GM12874 (cell line): ENCODE measurements at regions not wholly inside any gene's neighbourhood (a gene's known extent, or its start where the extent isn't known, plus 50 kb on each side); places are given as distances from the start of the nearest gene placed in this dataset.

ENCODE experiments used
- CTCF ChIP-seq: IDR thresholded peaks from 2 replicates; pipeline ENCODE4 v1.5.1; 2011; ENCODE audit warnings: low read depth, mild to moderate bottlenecking, control low read depth, low read length, moderate library complexity; ENCODE audit not compliant: insufficient read depth

- no peak for TF ChIP-seq CTCF
These were observed 208.1 kb upstream of the NR2F2 start for GRCh38 chr15:96122077-96123027.

GRCh38 chr15:96123028-96123400, 207.5 kb upstream of the NR2F2 start:
- TF ChIP-seq CTCF, result no peak

DNA sequence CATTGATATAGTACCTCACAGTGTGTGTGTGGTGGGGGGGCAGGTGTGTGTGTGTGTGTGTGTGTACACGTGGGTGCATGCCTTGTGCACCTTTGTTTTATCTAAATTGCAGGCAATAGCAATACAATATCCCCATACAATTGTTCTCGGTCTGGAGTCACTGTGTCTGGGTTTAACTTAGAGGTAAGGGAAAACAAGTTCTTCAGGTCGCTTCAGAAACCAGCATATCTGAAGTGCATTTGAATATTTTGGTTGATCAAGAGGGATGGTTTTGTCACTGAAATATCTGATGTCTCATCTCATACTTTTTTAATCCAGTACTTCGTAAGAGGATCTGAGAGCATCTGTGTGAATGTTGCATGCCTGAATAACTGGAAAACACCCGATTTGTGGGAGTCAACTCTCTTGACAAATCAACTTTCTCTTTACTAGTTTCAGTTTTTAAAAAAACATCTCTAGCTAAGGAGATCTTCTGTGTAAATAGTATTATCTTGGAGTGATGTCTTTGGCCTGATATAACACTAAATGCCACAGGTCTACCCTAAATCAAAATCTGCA, 206.8 kb upstream of the NR2F2 start:
- TF ChIP-seq CTCF, result no peak

DNA sequence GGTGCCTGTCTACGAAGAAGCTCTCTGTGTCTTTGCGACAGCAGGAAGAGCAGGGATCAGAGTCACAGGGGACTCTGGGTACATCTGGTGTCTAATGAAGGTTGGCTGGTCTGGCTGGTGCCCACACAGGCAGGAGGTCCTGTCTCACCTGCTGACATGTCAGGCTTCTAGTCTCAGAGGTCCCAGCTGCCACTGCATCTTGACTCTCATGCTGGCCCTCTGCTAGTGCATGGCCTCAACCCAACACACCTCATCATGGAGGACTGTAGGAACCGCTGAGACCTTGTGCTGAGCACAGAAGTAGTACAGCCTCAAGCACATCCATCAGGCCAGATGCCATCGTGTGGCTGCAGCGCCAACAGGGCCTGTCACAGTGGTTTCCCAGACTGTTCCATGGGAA, 206.1 kb upstream of the NR2F2 start:
- TF ChIP-seq CTCF, result no peak

GRCh38 chr15:96125721-96126415, 204.6 kb upstream of the NR2F2 start:
- no peak for TF ChIP-seq CTCF

GRCh38 chr15:96126859-96127258, 203.6 kb upstream of the NR2F2 start:
- TF ChIP-seq CTCF, result no peak

- no peak for TF ChIP-seq CTCF
These were observed 199.8 kb upstream of the NR2F2 start for GRCh38 chr15:96130734-96131133.
